HG03103 (cell line): ENCODE measurements at regions not wholly inside any gene's neighbourhood (a gene's known extent, or its start where the extent isn't known, plus 50 kb on each side); places are given as distances from the start of the nearest gene placed in this dataset.
"Not testable (repeated sequence)": the region's sequence is repeated elsewhere in the genome, so short reads cannot be mapped to it uniquely, and the experiment has no call there.

Experiments
- ATAC-seq: cut with Tn5 transposase; IDR thresholded peaks from one replicate; pipeline ENCODE4 v1.9.1; 2021; ENCODE audit warnings: low read depth; ENCODE audit not compliant: unreplicated experiment

- ATAC-seq: not testable (repeated sequence)
Measured at GRCh38 chr15:44903281-44903680, 53.2 kb upstream of the TERB2 start.

- not testable (repeated sequence) for ATAC-seq
Measured at GRCh38 chr15:44904651-44905340, 51.7 kb upstream of the TERB2 start.
